ENCODE measurements at regions not wholly inside any gene's neighbourhood (a gene's known extent, or its start where the extent isn't known, plus 50 kb on each side); places are given as distances from the start of the nearest gene placed in this dataset.

DNA sequence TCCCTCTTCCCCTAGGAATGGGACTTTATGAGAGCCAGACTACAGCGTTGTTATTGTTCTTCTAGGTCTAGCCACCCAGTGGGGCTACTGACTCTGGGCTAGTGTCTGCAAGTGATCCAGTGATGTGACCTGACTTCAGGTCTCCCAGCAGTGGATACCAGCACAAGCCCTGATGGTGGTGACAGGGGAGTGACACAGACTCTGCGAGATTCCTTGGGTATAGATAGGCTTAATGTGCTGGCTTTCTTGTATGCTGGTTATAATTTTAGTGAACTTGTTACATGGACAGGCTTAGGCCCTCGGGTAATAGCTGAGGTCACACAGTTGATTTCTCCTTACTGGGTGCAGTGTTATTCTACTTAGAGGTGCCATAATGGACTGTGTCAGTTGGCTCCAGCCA is 106.9 kb downstream of the TBC1D30 start:
- Mint-ChIP-seq H3K36me3 (ENCODE audit: low read depth) (no peaks in the 10 kb centered on the region), H3K4me1 (ENCODE audit: low read depth) (no peaks in the 10 kb centered on the region), H3K9me3 (no peaks in the 10 kb centered on the region), H3K27ac (no peak overlapping the region), H3K4me3 (no peak overlapping the region), H3K27me3 (ENCODE audit: insufficient read depth) (peaks cover 23% of the 10 kb centered on the region)
- TF ChIP-seq, protein P1, sequence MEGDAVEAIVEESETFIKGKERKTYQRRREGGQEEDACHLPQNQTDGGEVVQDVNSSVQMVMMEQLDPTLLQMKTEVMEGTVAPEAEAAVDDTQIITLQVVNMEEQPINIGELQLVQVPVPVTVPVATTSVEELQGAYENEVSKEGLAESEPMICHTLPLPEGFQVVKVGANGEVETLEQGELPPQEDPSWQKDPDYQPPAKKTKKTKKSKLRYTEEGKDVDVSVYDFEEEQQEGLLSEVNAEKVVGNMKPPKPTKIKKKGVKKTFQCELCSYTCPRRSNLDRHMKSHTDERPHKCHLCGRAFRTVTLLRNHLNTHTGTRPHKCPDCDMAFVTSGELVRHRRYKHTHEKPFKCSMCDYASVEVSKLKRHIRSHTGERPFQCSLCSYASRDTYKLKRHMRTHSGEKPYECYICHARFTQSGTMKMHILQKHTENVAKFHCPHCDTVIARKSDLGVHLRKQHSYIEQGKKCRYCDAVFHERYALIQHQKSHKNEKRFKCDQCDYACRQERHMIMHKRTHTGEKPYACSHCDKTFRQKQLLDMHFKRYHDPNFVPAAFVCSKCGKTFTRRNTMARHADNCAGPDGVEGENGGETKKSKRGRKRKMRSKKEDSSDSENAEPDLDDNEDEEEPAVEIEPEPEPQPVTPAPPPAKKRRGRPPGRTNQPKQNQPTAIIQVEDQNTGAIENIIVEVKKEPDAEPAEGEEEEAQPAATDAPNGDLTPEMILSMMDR (IDR thresholded peaks at IDR 0.05): no peak
- DNase-seq: no peak

DNA sequence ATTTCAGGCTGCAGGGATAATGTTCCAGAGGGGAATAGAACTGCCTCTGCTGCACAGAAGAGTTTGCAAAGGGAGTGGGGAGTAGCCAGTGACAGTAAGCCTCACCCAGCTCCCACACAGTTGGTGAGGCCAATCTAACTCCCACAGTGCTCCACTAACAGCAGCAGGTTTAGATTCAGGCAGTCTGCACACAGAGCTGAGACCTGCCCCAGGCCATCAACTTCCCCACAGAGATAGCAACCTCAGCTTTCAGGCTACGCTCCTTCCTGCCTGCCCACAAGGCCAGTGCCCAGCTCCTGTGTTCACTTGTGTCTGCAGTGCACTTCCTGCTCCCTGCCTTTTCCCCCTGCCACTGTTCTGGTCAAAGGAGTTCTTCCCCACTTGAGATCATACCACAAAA is 107.5 kb downstream of the TBC1D30 start:
- no peaks in the 10 kb centered on the region for H3K4me1 Mint-ChIP-seq (ENCODE audit: low read depth)
- TF ChIP-seq, protein P1 (IDR thresholded peaks at IDR 0.05): no peak
- H3K4me3 Mint-ChIP-seq: no peak overlapping the region
- no peak for DNase-seq
- no peaks in the 10 kb centered on the region for H3K36me3 Mint-ChIP-seq (ENCODE audit: low read depth)
- H3K27me3 Mint-ChIP-seq (ENCODE audit: insufficient read depth): peaks cover 25% of the 10 kb centered on the region
- no peak overlapping the region for H3K27ac Mint-ChIP-seq
- no peaks in the 10 kb centered on the region for H3K9me3 Mint-ChIP-seq

DNA sequence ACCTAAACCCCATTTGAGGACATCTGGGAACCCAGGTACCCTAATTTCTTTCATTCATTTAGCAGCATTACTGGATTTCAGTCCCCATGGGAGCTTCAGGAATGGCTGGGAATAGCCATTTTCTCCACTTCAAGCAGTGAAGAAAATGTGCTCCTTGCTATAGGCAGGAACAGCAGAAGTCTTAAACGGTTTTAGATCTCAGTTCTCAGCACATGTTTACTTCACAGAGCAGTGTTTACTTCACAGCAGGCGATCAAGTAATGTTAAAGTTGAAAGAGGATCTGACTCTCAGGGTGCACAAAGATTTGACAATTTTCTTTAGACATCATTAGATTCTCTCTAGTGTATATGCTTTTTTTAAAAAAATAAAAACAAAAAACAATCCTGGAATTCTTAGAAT is 109.3 kb downstream of the TBC1D30 start:
- no peak overlapping the region for H3K4me3 Mint-ChIP-seq
- no peak overlapping the region for H3K27ac Mint-ChIP-seq
- DNase-seq: no peak
- TF ChIP-seq, protein P1 (IDR thresholded peaks at IDR 0.05): no peak
- no peaks in the 10 kb centered on the region for H3K4me1 Mint-ChIP-seq (ENCODE audit: low read depth)
- no peaks in the 10 kb centered on the region for H3K9me3 Mint-ChIP-seq
- no peaks in the 10 kb centered on the region for H3K36me3 Mint-ChIP-seq (ENCODE audit: low read depth)
- H3K27me3 Mint-ChIP-seq (ENCODE audit: insufficient read depth): peaks cover 19% of the 10 kb centered on the region

DNA sequence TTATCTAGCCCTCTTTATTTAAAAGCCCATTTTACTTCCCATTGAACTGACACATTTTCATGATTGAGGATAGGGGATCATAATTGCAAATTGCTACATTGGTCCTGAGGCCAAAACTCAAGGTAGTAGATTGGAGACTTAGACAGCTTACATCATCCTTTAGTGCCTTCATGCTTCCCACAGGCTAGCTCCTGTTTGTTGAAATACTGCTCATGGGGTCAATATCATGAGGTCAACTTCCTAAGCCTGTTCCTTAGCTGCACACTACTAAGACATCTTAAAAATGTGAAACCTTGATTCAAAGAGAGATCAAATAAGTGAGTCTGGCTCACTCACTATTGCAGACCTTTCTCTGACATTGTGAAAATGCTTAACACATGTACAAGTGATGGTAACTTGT is 113.0 kb downstream of the TBC1D30 start:
- DNase-seq: no peak
- Mint-ChIP-seq H3K27me3 (ENCODE audit: insufficient read depth) (peaks cover 16% of the 10 kb centered on the region), H3K36me3 (ENCODE audit: low read depth) (no peaks in the 10 kb centered on the region), H3K4me1 (ENCODE audit: low read depth) (no peaks in the 10 kb centered on the region), H3K27ac (no peak overlapping the region), H3K9me3 (no peaks in the 10 kb centered on the region), H3K4me3 (no peak overlapping the region)
- TF ChIP-seq, protein P1 (IDR thresholded peaks at IDR 0.05): no peak

DNA sequence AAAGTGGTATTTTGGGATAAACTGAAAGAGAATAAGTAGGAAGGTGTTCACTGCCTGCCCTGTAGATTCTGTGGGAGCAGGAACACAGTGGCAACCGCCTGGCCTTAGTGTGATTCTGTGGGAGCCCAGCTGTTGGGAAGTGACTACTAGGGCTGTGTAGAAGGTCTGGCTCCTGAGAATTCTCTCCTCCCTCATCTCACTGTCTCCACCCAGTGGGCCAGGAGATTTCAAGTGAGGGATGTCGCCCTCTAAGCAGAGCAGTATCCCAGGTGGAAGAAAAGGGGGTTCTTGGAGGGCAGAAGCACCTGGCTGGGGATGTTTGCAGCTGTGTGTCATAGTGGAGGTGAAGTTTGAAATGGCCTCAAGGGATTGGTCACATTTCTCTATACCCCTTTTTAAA is 113.7 kb downstream of the TBC1D30 start:
- H3K4me3 Mint-ChIP-seq: no peak overlapping the region
- H3K27ac Mint-ChIP-seq: no peak overlapping the region
- H3K9me3 Mint-ChIP-seq: no peaks in the 10 kb centered on the region
- H3K4me1 Mint-ChIP-seq (ENCODE audit: low read depth): no peaks in the 10 kb centered on the region
- no peak for DNase-seq
- H3K27me3 Mint-ChIP-seq (ENCODE audit: insufficient read depth): peaks cover 17% of the 10 kb centered on the region
- TF ChIP-seq, protein P1 (IDR thresholded peaks at IDR 0.05): no peak
- H3K36me3 Mint-ChIP-seq (ENCODE audit: low read depth): no peaks in the 10 kb centered on the region

DNA sequence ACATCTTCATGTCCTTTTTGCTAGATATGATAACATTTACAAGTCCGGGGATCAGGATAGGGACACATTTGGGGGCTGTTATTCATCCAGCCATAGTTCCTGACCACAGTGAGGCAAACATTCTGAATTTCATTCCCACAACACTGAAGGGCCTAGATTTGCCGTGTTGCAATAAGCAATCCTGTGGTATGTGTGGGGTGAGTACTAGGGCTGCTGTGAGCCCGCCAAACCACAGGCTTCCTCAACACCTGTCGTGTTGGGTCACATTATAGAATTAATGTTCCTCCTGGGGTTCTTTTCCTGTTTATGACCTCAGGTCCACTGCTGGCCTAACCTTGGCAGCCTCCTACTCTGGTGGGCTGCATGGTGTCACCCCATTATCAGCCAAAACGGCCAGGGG is 119.2 kb downstream of the TBC1D30 start:
- Mint-ChIP-seq H3K36me3 (ENCODE audit: low read depth) (no peaks in the 10 kb centered on the region), H3K4me3 (no peak overlapping the region), H3K27ac (no peak overlapping the region), H3K9me3 (no peaks in the 10 kb centered on the region), H3K4me1 (ENCODE audit: low read depth) (no peaks in the 10 kb centered on the region), H3K27me3 (ENCODE audit: insufficient read depth) (peaks cover 15% of the 10 kb centered on the region)
- TF ChIP-seq, protein P1 (IDR thresholded peaks at IDR 0.05): no peak
- DNase-seq: no peak
